ENCODE measurements at regions not wholly inside any gene's neighbourhood (a gene's known extent, or its start where the extent isn't known, plus 50 kb on each side); places are given as distances from the start of the nearest gene placed in this dataset.

GRCh38 chr7:69177941-69178494 lies 420.3 kb upstream of the AUTS2 start:
- H3K27ac ChIP-seq (ENCODE audit: low read depth in 1 of 2, low read length in 2 of 2): no peak overlapping the region
- no peak for TF ChIP-seq REST (IDR thresholded peaks at IDR 0.05)
- TF ChIP-seq FOXA1 (IDR thresholded peaks at IDR 0.05): no peak
- TF ChIP-seq YY1 (IDR thresholded peaks at IDR 0.05): no peak
- TF ChIP-seq EGR1 (IDR thresholded peaks at IDR 0.05; ENCODE audit: low read depth in 2 of 2): no peak
- TF ChIP-seq RAD21 (IDR thresholded peaks at IDR 0.05): no peak
- TF ChIP-seq SP1 (IDR thresholded peaks at IDR 0.05): no peak
- no peak for TF ChIP-seq TAF1 (conservative IDR thresholded peaks at IDR 0.05)
- TF ChIP-seq HNF4G (IDR thresholded peaks at IDR 0.05): no peak
- TF ChIP-seq JUND (IDR thresholded peaks at IDR 0.05): no peak
- TF ChIP-seq FOXA2 (IDR thresholded peaks at IDR 0.05): no peak
- no peak for TF ChIP-seq NR2F2 (IDR thresholded peaks at IDR 0.05)
- WGBS: 79% methylated on average over 9 of the region's 9 CpGs
- no peaks in the 10 kb centered on the region for H3K36me3 ChIP-seq (ENCODE audit: control insufficient read depth in 4 of 4, insufficient read depth in 3 of 4, low read depth in 1 of 4, low read length in 3 of 4)
- no peak overlapping the region for H3K9ac ChIP-seq (ENCODE audit: low read depth in 1 of 2, low read length in 2 of 2)
- no peaks in the 10 kb centered on the region for H3K27me3 ChIP-seq (ENCODE audit: control insufficient read depth in 4 of 4, insufficient read depth in 4 of 4, low read length in 3 of 4)
- H3K4me3 ChIP-seq (ENCODE audit: low read depth in 1 of 3, low read length in 3 of 3): no peak overlapping the region
- no peak for DNase-seq (ENCODE audit: low spot score)
- H3K9me3 ChIP-seq (ENCODE audit: control insufficient read depth in 4 of 4, low read length in 3 of 4): no peaks in the 10 kb centered on the region
- no peaks in the 10 kb centered on the region for H3K4me1 ChIP-seq (ENCODE audit: control insufficient read depth in 4 of 4, insufficient read depth in 4 of 4, low read length in 3 of 4)

- Histone ChIP-seq H3K4me3 (ENCODE audit: low read depth in 1 of 3, low read length in 3 of 3) (no peak overlapping the region), H3K9ac (ENCODE audit: low read depth in 1 of 2, low read length in 2 of 2) (no peak overlapping the region), H3K27me3 (ENCODE audit: control insufficient read depth in 4 of 4, insufficient read depth in 4 of 4, low read length in 3 of 4) (no peaks in the 10 kb centered on the region), H3K4me1 (ENCODE audit: control insufficient read depth in 4 of 4, insufficient read depth in 4 of 4, low read length in 3 of 4) (no peaks in the 10 kb centered on the region), H3K27ac (ENCODE audit: low read depth in 1 of 2, low read length in 2 of 2) (no peak overlapping the region), H3K9me3 (ENCODE audit: control insufficient read depth in 4 of 4, low read length in 3 of 4) (no peaks in the 10 kb centered on the region), H3K36me3 (ENCODE audit: control insufficient read depth in 4 of 4, insufficient read depth in 3 of 4, low read depth in 1 of 4, low read length in 3 of 4) (no peaks in the 10 kb centered on the region)
- no peak for DNase-seq (ENCODE audit: low spot score)
- TF ChIP-seq ZBTB33 (IDR thresholded peaks at IDR 0.05) (no peak), SP1 (IDR thresholded peaks at IDR 0.05) (no peak), NR2F2 (IDR thresholded peaks at IDR 0.05) (no peak), HNF4G (IDR thresholded peaks at IDR 0.05) (no peak), FOXA2 (IDR thresholded peaks at IDR 0.05) (no peak), GABPA (IDR thresholded peaks at IDR 0.05 in 1 of 2, conservative IDR thresholded peaks at IDR 0.05 in 1 of 2) (no peak), REST (IDR thresholded peaks at IDR 0.05) (no peak), JUND (IDR thresholded peaks at IDR 0.05) (no peak)
- 76% methylated on average over 1 of the region's 1 CpG for WGBS
Observed at GRCh38 chr7:69180662-69181061, 417.6 kb upstream of the AUTS2 start.
